ENCODE measurements at regions not wholly inside any gene's neighbourhood (a gene's known extent, or its start where the extent isn't known, plus 50 kb on each side); places are given as distances from the start of the nearest gene placed in this dataset.

DNA sequence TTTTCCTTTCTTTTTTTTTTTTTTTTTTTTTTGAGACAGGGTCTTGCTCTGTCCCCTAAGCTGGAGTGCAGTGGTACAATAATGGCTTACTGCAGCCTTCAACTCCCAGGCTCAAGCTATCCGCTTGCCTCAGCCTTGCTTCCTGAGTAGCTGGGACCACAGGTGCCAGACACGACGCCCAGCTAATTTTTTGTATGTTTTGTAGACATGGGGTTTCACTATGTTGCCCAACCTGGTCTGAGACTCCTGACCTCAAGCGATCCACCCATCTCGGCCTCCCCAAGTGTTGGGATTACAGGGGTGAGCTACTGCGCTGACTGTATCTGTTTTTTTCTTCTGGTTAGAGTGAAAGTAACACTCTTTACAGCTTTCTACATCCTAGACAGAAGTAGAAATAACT is 167.9 kb upstream of the FOXN2 start (continued):
- TF ChIP-seq, protein P1, sequence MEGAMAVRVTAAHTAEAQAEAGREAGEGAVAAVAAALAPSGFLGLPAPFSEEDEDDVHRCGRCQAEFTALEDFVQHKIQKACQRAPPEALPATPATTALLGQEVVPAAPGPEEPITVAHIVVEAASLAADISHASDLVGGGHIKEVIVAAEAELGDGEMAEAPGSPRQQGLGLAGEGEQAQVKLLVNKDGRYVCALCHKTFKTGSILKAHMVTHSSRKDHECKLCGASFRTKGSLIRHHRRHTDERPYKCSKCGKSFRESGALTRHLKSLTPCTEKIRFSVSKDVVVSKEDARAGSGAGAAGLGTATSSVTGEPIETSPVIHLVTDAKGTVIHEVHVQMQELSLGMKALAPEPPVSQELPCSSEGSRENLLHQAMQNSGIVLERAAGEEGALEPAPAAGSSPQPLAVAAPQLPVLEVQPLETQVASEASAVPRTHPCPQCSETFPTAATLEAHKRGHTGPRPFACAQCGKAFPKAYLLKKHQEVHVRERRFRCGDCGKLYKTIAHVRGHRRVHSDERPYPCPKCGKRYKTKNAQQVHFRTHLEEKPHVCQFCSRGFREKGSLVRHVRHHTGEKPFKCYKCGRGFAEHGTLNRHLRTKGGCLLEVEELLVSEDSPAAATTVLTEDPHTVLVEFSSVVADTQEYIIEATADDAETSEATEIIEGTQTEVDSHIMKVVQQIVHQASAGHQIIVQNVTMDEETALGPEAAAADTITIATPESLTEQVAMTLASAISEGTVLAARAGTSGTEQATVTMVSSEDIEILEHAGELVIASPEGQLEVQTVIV (CRISPR knock-in tag; IDR thresholded peaks at IDR 0.05; ENCODE audit: borderline replicate concordance), result no peak
- TF ChIP-seq BDP1 (IDR thresholded peaks at IDR 0.05; ENCODE audit: insufficient read depth, insufficient read length), result no peak
- TF ChIP-seq ZNF431 (CRISPR knock-in tag; IDR thresholded peaks at IDR 0.05), result no peak
- TF ChIP-seq, protein P2, sequence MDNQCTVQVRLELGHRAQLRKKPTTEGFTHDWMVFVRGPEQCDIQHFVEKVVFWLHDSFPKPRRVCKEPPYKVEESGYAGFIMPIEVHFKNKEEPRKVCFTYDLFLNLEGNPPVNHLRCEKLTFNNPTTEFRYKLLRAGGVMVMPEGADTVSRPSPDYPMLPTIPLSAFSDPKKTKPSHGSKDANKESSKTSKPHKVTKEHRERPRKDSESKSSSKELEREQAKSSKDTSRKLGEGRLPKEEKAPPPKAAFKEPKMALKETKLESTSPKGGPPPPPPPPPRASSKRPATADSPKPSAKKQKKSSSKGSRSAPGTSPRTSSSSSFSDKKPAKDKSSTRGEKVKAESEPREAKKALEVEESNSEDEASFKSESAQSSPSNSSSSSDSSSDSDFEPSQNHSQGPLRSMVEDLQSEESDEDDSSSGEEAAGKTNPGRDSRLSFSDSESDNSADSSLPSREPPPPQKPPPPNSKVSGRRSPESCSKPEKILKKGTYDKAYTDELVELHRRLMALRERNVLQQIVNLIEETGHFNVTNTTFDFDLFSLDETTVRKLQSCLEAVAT (IDR thresholded peaks at IDR 0.05), result peak in 1 of 2 experiments; percentile 29; a peak in 1 of 4 replicates
- TF ChIP-seq GTF2E2 (tag; IDR thresholded peaks at IDR 0.05), result 0 out of 2 replicates have a peak, but pooled peaks have one; percentile 11
- TF ChIP-seq HDGF (IDR thresholded peaks at IDR 0.05), result no peak
- TF ChIP-seq SMAD3 (CRISPR knock-in tag; conservative IDR thresholded peaks at IDR 0.05), result no peak
- TF ChIP-seq NR4A1 (CRISPR knock-in tag; IDR thresholded peaks at IDR 0.05), result no peak
- TF ChIP-seq NR4A1 (tag; IDR thresholded peaks at IDR 0.05), result 0 out of 2 replicates have a peak, but pooled peaks have one; percentile 19
- TF ChIP-seq, protein P3, sequence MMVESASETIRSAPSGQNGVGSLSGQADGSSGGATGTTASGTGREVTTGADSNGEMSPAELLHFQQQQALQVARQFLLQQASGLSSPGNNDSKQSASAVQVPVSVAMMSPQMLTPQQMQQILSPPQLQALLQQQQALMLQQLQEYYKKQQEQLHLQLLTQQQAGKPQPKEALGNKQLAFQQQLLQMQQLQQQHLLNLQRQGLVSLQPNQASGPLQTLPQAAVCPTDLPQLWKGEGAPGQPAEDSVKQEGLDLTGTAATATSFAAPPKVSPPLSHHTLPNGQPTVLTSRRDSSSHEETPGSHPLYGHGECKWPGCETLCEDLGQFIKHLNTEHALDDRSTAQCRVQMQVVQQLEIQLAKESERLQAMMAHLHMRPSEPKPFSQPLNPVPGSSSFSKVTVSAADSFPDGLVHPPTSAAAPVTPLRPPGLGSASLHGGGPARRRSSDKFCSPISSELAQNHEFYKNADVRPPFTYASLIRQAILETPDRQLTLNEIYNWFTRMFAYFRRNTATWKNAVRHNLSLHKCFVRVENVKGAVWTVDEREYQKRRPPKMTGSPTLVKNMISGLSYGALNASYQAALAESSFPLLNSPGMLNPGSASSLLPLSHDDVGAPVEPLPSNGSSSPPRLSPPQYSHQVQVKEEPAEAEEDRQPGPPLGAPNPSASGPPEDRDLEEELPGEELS (CRISPR knock-in tag; IDR thresholded peaks at IDR 0.05; ENCODE audit: borderline replicate concordance), result no peak
- 0 out of 2 replicates have a peak, but pooled peaks have one; percentile 16 for TF ChIP-seq MEF2D (tag; conservative IDR thresholded peaks at IDR 0.05; ENCODE audit: low read depth)
- TF ChIP-seq ZNF740 (CRISPR knock-in tag; IDR thresholded peaks at IDR 0.05), result no peak
- TF ChIP-seq ZNF740 (tag; IDR thresholded peaks at IDR 0.05), result 0 out of 4 replicates have a peak, but pooled peaks of 1 of the 2 experiments have one; percentile 20
- TF ChIP-seq HNRNPK (IDR thresholded peaks at IDR 0.05; ENCODE audit: low read depth, low read length, poor library complexity, severe bottlenecking), result no peak
- no peak for TF ChIP-seq ZNF354B (CRISPR knock-in tag; IDR thresholded peaks at IDR 0.05)
- TF ChIP-seq HMBOX1 (IDR thresholded peaks at IDR 0.05), result no peak
- TF ChIP-seq SMARCB1 (IDR thresholded peaks at IDR 0.05; ENCODE audit: insufficient read length, low read depth), result no peak

Data from K562 (cell line).